Stimulated activated CD8-positive, alpha-beta memory T cell treated with anti-CD3 and anti-CD28 coated beads, Interleukin-15, amount 100 ng/mL, for 4 hours (primary cell): ENCODE measurements at regions not wholly inside any gene's neighbourhood (a gene's known extent, or its start where the extent isn't known, plus 50 kb on each side); places are given as distances from the start of the nearest gene placed in this dataset.
A peak's percentile ranks its signal among the peaks of the same experiment; 100 is the strongest.

ENCODE experiments used
- DNase-seq, 2 donors: peaks; one replicate each; pipeline ENCODE4 v3.0.0-alpha.2; 2020; ENCODE audit warnings: low read depth in 2 of 2

GRCh38 chr12:123077298-123078119 lies 73.4 kb downstream of the PITPNM2 start:
- no peak for DNase-seq

GRCh38 chr12:123076604-123077297 lies 74.1 kb downstream of the PITPNM2 start:
- peak; percentile 12 to 53 for DNase-seq

DNA sequence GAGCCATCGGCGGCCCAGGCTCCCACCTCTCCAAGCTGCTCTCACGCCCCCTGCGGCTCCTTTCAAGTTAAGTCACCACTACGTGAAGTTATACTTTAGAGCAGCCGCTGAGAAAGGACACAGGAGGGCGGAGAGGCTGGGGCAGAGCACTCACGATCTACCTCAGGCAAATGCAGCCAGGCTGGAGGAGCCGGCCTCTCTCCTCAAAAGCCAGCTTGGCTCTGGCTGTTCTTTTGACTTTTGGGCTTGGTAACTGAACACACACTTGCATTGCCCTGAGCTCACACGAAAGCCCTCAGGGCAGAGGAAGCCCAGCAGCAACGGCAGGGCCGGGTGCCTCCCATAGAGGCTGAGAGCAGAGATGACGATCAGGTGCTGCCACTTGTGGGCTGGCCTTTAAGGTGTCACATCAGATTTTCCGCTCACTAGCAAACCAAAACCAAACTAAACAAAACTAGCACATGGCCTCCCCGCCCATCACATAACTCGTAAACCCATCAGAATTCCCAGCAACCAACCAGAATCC lies 75.2 kb downstream of the PITPNM2 start:
- DNase-seq = peak; percentile 65 to 70

- DNase-seq = no peak
Observed at GRCh38 chr12:123075087-123075645, 75.7 kb downstream of the PITPNM2 start.

GRCh38 chr12:123073962-123074801 lies 76.7 kb downstream of the PITPNM2 start:
- no peak for DNase-seq

DNA sequence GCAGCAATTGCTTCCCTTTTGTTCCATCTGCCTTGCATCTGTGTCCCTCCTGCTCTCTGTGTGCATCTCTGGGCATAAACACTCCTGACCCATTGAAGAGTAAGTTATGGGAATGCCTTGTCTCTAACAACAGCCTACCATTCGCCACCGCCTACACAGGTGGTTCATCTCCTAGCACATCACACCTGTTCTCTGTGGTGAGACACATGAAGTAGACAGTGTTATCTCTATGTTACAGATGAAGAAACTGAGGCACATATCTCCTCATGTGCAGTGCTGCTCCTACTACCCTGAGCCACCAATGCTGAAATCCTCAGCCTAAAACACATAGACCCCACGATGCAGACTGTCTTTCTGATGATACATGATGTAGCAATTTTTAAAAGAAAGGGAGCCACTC lies 77.6 kb downstream of the PITPNM2 start:
- no peak for DNase-seq

DNA sequence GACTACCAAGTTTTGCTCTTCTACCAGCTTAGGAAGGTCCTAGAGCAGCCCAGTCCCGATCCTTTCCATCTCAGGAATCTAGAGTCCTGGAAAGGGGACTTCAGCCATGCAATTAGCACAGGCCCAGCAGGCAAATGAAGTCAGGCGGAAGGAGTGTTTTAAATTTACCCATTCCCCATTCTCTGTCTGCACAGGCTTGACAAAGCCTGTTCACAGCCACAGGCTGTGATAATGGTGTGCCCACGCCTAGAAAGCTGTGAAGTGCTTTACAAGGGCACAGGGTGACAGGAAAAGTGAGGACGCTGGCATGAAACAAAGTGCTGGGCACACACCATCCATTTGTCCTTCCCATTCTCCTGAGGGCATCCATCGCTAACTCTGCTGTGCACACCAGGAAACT lies 79.0 kb downstream of the PITPNM2 start:
- DNase-seq = no peak

DNA sequence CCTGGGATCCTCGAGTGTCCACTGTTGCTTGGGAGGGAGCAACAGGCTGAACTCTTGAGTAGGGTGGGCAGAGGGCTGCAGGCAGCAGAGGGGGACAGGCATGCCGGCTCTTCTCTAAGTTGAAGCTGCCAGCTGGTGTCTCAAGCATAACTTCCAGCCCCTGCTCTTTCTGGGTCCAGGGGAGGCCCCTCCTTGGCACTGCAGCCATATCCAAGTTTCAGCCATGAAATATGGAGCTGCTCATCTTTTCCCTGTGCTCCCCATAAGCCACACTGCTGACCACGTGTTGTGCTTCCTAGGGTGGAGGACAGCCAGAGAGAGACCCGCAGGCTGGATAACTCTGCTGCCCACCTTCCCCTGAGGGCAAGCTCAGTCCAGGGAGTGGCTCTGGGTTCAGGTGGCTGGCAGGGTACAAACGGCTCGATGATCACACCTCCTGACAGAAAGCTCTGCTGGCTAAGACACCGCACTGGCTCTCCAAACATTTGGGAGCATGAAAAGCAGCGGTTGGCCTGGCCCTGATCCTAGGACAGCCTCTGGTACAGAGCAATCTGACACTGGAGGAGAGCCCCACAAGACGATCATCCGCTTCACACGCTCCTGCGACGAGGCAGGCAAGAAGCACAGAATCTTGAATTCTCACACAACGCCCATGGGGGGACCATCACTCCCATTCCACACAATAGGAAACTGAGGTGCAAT lies 79.6 kb downstream of the PITPNM2 start:
- no peak for DNase-seq

- DNase-seq = no peak
Observed at GRCh38 chr12:123070267-123071081, 80.4 kb downstream of the PITPNM2 start.

DNA sequence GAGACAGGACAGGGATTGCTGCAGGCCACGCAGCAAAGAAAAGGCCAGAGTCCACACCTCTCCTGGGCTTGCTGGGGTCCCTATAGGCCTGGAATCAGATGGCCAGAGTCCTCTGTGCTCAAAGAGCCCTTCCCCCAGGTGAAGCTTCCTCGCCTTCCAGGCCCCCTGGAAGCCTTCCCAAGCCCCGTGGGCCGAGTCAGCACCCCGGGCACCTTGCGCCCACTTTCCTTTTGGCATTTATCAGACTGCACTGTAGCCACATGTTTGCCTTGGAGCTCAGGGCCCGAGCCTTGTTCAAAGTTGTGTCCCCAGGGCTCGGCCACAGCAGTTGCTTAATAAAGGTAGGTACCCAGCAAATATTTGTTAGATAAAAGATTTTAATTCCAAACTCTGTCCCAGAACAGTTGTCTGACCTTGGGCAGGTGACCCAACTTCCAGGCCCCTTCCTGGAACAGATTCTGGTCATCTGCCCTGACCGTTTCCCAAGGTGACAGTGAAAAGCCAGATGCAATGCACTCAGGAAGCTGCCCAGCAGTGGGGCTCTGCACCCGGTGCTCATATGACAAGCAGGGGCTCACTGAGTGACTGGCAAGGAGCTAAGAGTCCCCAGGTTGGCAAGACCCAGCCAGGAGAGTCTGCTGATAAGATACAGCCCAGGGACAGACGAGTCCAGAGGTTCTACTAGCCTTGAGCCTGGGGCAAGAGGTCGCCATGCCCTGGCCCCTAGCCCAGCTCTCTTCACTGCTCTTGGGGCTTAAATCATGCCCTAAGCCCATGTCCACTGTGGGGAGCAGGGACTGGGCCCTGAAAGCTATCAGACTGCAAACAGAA lies 81.2 kb downstream of the PITPNM2 start:
- DNase-seq = no peak

- DNase-seq = no peak
Observed at GRCh38 chr12:123067654-123068053, 83.2 kb downstream of the PITPNM2 start.

GRCh38 chr12:123066384-123066710 lies 84.5 kb downstream of the PITPNM2 start:
- DNase-seq = no peak

- DNase-seq = no peak
Observed at GRCh38 chr12:123065676-123066383, 85.1 kb downstream of the PITPNM2 start.

DNA sequence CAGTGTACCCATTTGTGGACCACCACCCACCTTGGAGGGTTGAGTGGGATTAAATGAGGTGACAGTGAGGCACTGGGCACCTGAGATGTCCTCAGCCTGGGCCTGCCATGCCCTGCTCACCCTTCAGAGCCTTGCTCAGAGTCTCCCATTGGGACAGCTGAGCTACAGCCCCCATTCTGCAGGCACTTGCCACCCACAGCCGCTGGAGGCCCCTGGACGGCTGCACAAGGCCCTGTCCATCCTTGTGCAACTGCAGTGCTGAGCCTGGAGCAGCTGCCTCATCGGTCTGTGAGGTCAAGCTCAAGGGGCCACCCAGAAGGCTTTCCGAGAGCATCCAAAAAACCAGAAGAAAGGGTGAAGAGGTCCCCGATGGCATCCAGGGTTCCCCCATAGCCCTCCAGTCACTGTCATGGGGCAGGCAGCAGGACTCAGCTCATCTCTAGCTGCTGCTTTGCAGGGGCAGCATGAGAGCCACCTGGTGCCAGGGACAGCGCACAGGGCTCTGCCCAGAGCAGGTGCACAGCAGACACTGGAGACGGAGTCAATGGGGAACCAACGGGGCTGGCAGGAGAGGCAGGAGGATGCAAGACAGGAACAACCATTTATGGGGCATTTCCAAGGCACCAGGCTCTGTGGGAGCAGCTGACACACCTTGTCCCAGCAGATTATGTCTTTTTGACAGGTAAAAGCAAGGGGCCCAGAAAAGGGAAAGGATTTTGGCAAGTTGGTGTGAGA lies 84.6 kb downstream of the ARL6IP4 start:
- DNase-seq = no peak

GRCh38 chr12:123064366-123064765 lies 83.9 kb downstream of the ARL6IP4 start:
- DNase-seq = no peak

DNA sequence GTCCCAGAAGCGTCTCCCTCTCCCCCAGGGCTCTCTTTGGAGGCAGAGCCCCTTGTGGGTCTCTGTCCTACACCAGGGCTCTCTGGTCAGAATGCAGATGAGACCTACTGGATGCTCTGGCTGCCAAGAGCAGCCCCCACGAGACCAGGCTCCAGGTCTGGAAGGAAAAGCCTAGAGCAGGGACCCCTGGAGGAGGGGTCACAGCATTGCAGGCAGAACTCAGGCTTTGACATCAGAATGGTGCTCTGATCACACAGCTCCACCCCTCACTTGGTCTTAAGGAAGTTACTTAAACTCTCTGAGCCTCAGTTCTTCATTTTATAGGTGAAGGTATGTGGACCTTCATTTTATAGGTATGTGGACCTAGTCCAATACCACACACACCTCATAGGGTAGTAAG lies 83.1 kb downstream of the ARL6IP4 start:
- DNase-seq = no peak

- no peak for DNase-seq
Observed at GRCh38 chr12:123062681-123063486, 82.4 kb downstream of the ARL6IP4 start.
